ENCODE measurements at regions not wholly inside any gene's neighbourhood (a gene's known extent, or its start where the extent isn't known, plus 50 kb on each side); places are given as distances from the start of the nearest gene placed in this dataset.

GRCh38 chr16:87132361-87133014 is 184.7 kb downstream of the C16orf95 start:
- no peak for TF ChIP-seq CTCF (conservative IDR thresholded peaks at IDR 0.05; ENCODE audit: low read depth, low read length)
- TF ChIP-seq EZH2 (IDR thresholded peaks at IDR 0.05; ENCODE audit: borderline replicate concordance, low read depth, low read length, poor library complexity, severe bottlenecking), result no peak
- no peak overlapping the region for H3K27ac ChIP-seq (ENCODE audit: low read depth, low read length, poor library complexity, severe bottlenecking)
- H3K27me3 ChIP-seq (replicated peaks; ENCODE audit: insufficient read depth, low read depth, low read length, poor library complexity), result no peaks in the 10 kb centered on the region
- intact Hi-C loops (cut with micrococcal nuclease; ENCODE audit: unreplicated experiment), result no loop called here
- H3K9me3 ChIP-seq (ENCODE audit: low read depth, low read length, poor library complexity, severe bottlenecking), result no peaks in the 10 kb centered on the region
- no peaks in the 10 kb centered on the region for H3K4me1 ChIP-seq (ENCODE audit: insufficient read depth, low read length, poor library complexity, severe bottlenecking)
- H3K36me3 ChIP-seq (ENCODE audit: insufficient read depth, low read length, poor library complexity, severe bottlenecking), result no peaks in the 10 kb centered on the region
- H3K4me3 ChIP-seq (ENCODE audit: low read depth, low read length, poor library complexity, severe bottlenecking), result no peak overlapping the region
- ChIA-PET CTCF (no interaction called here), POLR2A (ENCODE audit: low non-redundant PET) (no interaction called here)
- BruUV-seq (replicated peaks), result no TSS peak
- DNase-seq (ENCODE audit: low spot score), result no peak

- TF ChIP-seq CTCF (conservative IDR thresholded peaks at IDR 0.05; ENCODE audit: low read depth, low read length), result no peak
- TF ChIP-seq EZH2 (IDR thresholded peaks at IDR 0.05; ENCODE audit: borderline replicate concordance, low read depth, low read length, poor library complexity, severe bottlenecking), result no peak
- Histone ChIP-seq H3K9me3 (ENCODE audit: low read depth, low read length, poor library complexity, severe bottlenecking) (no peaks in the 10 kb centered on the region), H3K27ac (ENCODE audit: low read depth, low read length, poor library complexity, severe bottlenecking) (no peak overlapping the region), H3K4me3 (ENCODE audit: low read depth, low read length, poor library complexity, severe bottlenecking) (no peak overlapping the region), H3K36me3 (ENCODE audit: insufficient read depth, low read length, poor library complexity, severe bottlenecking) (no peaks in the 10 kb centered on the region), H3K27me3 (replicated peaks; ENCODE audit: insufficient read depth, low read depth, low read length, poor library complexity) (no peaks in the 10 kb centered on the region), H3K4me1 (ENCODE audit: insufficient read depth, low read length, poor library complexity, severe bottlenecking) (no peaks in the 10 kb centered on the region)
- DNase-seq (ENCODE audit: low spot score), result no peak
- no TSS peak for BruUV-seq (replicated peaks)
- intact Hi-C loops (cut with micrococcal nuclease; ENCODE audit: unreplicated experiment), result no loop called here
- POLR2A ChIA-PET (ENCODE audit: low non-redundant PET), result no interaction called here
- CTCF ChIA-PET, result no interaction called here
Observed at GRCh38 chr16:87133112-87133850, 183.9 kb downstream of the C16orf95 start.

- intact Hi-C loops (cut with micrococcal nuclease; ENCODE audit: unreplicated experiment), result no loop called here
- no peak for DNase-seq (ENCODE audit: low spot score)
- H3K4me1 ChIP-seq (ENCODE audit: insufficient read depth, low read length, poor library complexity, severe bottlenecking), result no peaks in the 10 kb centered on the region
- no peaks in the 10 kb centered on the region for H3K36me3 ChIP-seq (ENCODE audit: insufficient read depth, low read length, poor library complexity, severe bottlenecking)
- BruUV-seq (replicated peaks), result no TSS peak
- no peak overlapping the region for H3K27ac ChIP-seq (ENCODE audit: low read depth, low read length, poor library complexity, severe bottlenecking)
- POLR2A ChIA-PET (ENCODE audit: low non-redundant PET), result no interaction called here
- no peak for TF ChIP-seq CTCF (conservative IDR thresholded peaks at IDR 0.05; ENCODE audit: low read depth, low read length)
- no peak for TF ChIP-seq EZH2 (IDR thresholded peaks at IDR 0.05; ENCODE audit: borderline replicate concordance, low read depth, low read length, poor library complexity, severe bottlenecking)
- no peak overlapping the region for H3K4me3 ChIP-seq (ENCODE audit: low read depth, low read length, poor library complexity, severe bottlenecking)
- H3K9me3 ChIP-seq (ENCODE audit: low read depth, low read length, poor library complexity, severe bottlenecking), result no peaks in the 10 kb centered on the region
- CTCF ChIA-PET, result no interaction called here
- no peaks in the 10 kb centered on the region for H3K27me3 ChIP-seq (replicated peaks; ENCODE audit: insufficient read depth, low read depth, low read length, poor library complexity)
Observed at GRCh38 chr16:87133966-87134627, 183.1 kb downstream of the C16orf95 start.
